Esophagus muscularis mucosa (tissue), 3 donors: ENCODE measurements at regions not wholly inside any gene's neighbourhood (a gene's known extent, or its start where the extent isn't known, plus 50 kb on each side); places are given as distances from the start of the nearest gene placed in this dataset.

Experiments used
- CTCF ChIP-seq, 3 experiments: fragments of 200-600 bp in 2 of 3; fragments of 450-650 bp in 1 of 3; sonication (generic) in 2 of 3; IDR thresholded peaks; one replicate each; pipeline ENCODE4 v1.5.1; 2017 to 2019; ENCODE audit warnings: antibody characterized with exemption in 3 of 3, mild to moderate bottlenecking in 2 of 3, moderate library complexity in 1 of 3
- EP300 ChIP-seq: sonication (generic); formaldehyde crosslinking; IDR thresholded peaks from one replicate; pipeline ENCODE4 v1.6.1; 2017; ENCODE audit warnings: antibody characterized with exemption

- TF ChIP-seq CTCF (IDR thresholded peaks at IDR 0.05) (no peak), EP300 (no peak)
Measured at GRCh38 chr5:156149213-156149612, 177.8 kb upstream of the SGCD start.
